Aorta (tissue), 5 donors: ENCODE measurements at regions not wholly inside any gene's neighbourhood (a gene's known extent, or its start where the extent isn't known, plus 50 kb on each side); places are given as distances from the start of the nearest gene placed in this dataset.
A peak's percentile ranks its signal among the peaks of the same experiment; 100 is the strongest.

Experiments used
- ATAC-seq: fragments of 200-7000 bp; cut with Tn5 transposase; one replicate; pipeline ENCODE4 v1.9.1; 2022; ENCODE audit warnings: moderate library complexity; ENCODE audit not compliant: low FRiP score
- DNase-seq, 2 donors: peaks; one replicate each; pipeline ENCODE4 v3.0.0-alpha.2; 2020
- H3K27ac ChIP-seq, 2 donors: one replicate each; pipeline ENCODE4 v1.5.1; 2013; ENCODE audit warnings: low read length in 2 of 2, mild to moderate bottlenecking in 2 of 2, moderate library complexity in 2 of 2, control low read depth in 1 of 2, inconsistent platforms in 1 of 2, low read depth in 1 of 2
- H3K27me3 ChIP-seq, 2 donors: one replicate each; pipeline ENCODE4 v1.6.1; 2013; ENCODE audit warnings: control low read depth in 1 of 2, low read length in 1 of 2, mild to moderate bottlenecking in 1 of 2, moderate library complexity in 1 of 2; ENCODE audit not compliant: insufficient read depth in 2 of 2, control insufficient read depth in 1 of 2
- H3K36me3 ChIP-seq, 2 donors: one replicate each; pipeline ENCODE4 v1.6.1; 2013; ENCODE audit warnings: control low read depth in 1 of 2, low read length in 1 of 2, mild to moderate bottlenecking in 1 of 2; ENCODE audit not compliant: insufficient read depth in 2 of 2, control insufficient read depth in 1 of 2
- H3K4me1 ChIP-seq, 2 donors: one replicate each; pipeline ENCODE4 v1.6.1; 2013; ENCODE audit warnings: low read length in 2 of 2, control low read depth in 1 of 2, mild to moderate bottlenecking in 1 of 2, moderate library complexity in 1 of 2; ENCODE audit not compliant: insufficient read depth in 2 of 2, control insufficient read depth in 1 of 2
- H3K4me3 ChIP-seq, 2 donors: one replicate each; pipeline ENCODE4 v1.5.1; 2013; ENCODE audit warnings: low read length in 2 of 2, control low read depth in 1 of 2, mild to moderate bottlenecking in 1 of 2
- H3K9me3 ChIP-seq: one replicate; pipeline ENCODE4 v1.6.1; 2013; ENCODE audit warnings: mild to moderate bottlenecking, low read length; ENCODE audit not compliant: control insufficient read depth
- WGBS, 2 donors: extraction: QIAGEN DNeasy Blood & Tissue Kit; methylation state at CpG; one replicate each; pipeline ENCODE4 v1.1.7; 2013; 5-methylcytosine and 5-hydroxymethylcytosine counted together
- intact Hi-C, 2 donors: fragments of 100-400 bp; cut with DNase I; formaldehyde crosslinking; loops; one replicate each; pipeline versions ENCODE4 v1.14.2 to v1.15.0; 2022
- donor health status: healthy with polysubstance abuse.
- donor health status: Bipolar disorder and iron deficiency.
- donor health status: DM: no; HTN: no; CAD: no.
- donor health status: DM: no; HTN: no; CAD: no.
- donor health status: DM: yes; HTN: yes; CAD: no.

DNA sequence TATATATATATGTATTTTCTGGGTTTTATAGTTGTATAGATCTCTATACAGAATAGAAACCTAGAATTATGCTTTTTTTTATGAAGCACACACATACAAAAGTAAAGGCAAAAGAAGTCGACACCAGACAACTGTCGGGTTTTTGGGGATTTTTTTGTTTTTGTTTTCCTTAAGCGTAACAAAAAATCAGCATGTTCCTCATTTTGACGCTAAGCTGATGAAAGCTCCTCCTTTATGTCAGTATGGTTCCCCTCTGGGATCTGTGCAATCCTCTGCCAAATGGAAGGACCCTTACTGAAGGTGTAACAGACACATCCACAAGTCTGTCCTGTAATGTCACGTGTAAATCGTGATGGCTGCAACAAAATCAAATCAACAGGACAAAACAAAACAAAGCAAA, 226.2 kb downstream of the RHOU start:
- H3K4me3 ChIP-seq = no peak overlapping the region
- H3K27me3 ChIP-seq = no peaks in the 10 kb centered on the region
- ATAC-seq (no peak), DNase-seq (no peak)
- no peaks in the 10 kb centered on the region for H3K36me3 ChIP-seq
- no peaks in the 10 kb centered on the region for H3K9me3 ChIP-seq
- no peak overlapping the region for H3K27ac ChIP-seq
- H3K4me1 ChIP-seq = peaks cover 0 to 4% of the 10 kb centered on the region in 2 donors
- intact Hi-C loops = no loop called here
- 94 to 97% methylated on average over 6 of the region's 6 CpGs for WGBS, 2 donors

GRCh38 chr1:228963795-228964177, 228.5 kb downstream of the RHOU start:
- no peaks in the 10 kb centered on the region for H3K36me3 ChIP-seq
- ATAC-seq = peak; percentile 23
- intact Hi-C loops = no loop called here

DNA sequence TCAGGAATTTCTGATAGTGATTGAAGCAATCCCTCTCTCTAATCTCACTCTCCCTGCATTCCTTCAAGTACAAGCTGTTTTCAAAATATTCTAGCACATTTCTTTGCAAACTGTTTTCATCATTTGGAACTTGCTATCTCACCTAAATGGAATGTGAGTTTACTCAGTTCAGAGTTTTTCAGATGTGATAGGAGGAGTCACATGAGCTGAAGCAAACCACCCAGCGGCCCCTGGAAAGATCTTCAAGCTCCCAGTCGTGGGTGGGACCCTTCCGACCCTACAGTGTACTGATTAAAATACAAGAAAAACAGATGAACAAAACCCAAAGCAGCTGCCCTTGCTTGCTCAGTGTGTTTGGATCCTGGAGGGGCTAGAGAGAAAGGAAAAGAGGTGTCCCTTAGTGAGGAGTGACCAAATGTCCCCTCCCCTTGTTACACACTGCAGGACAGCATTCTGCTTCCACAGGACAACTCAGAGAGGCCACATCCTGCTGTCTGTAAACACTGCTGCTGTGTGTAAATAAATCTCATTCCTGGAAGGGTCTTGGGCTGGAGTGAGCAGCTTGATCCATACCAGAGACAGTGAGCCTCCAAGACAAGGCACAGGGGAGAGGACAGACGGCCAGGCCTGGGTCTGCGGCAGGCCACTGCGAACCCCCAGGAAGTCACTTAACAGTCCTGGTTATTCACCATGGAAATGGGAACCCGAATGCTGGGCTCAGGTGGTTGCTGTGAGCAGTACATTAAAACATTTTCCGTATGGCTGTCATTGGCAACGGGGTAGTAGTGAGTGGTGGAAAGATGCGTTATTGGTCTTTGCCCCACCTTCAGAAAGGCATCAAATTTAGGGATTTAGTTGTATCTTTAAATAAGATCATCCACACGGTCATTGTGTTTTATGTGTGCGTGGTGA, 229.2 kb downstream of the RHOU start:
- H3K4me3 ChIP-seq = no peak overlapping the region
- 56 to 60% methylated on average over 12 of the region's 12 CpGs for WGBS, 2 donors
- H3K4me1 ChIP-seq = peaks cover 0 to 4% of the 10 kb centered on the region in 2 donors
- no peaks in the 10 kb centered on the region for H3K36me3 ChIP-seq
- no peaks in the 10 kb centered on the region for H3K27me3 ChIP-seq
- H3K9me3 ChIP-seq = no peaks in the 10 kb centered on the region
- ATAC-seq (peak; percentile 84), DNase-seq (no peak)
- peak overlapping the region; percentile 98 for H3K27ac ChIP-seq
- intact Hi-C loops = no loop called here

More at GRCh38 chr1:228963795-228964177, 228.5 kb downstream of the RHOU start:
- peak in 1 of 2 donors; percentile 67 for DNase-seq
- Histone ChIP-seq H3K27ac (peak overlapping the region; percentile 51 to 98), H3K4me3 (no peak overlapping the region), H3K4me1 (peaks cover 0 to 4% of the 10 kb centered on the region in 2 donors), H3K27me3 (no peaks in the 10 kb centered on the region), H3K9me3 (no peaks in the 10 kb centered on the region)
- WGBS, 2 donors = 30 to 37% methylated on average over 2 of the region's 2 CpGs

- no peak overlapping the region for H3K27ac ChIP-seq
- WGBS, 2 donors = 72 to 76% methylated on average over 15 of the region's 15 CpGs
- no peaks in the 10 kb centered on the region for H3K27me3 ChIP-seq
- H3K4me1 ChIP-seq = no peaks in the 10 kb centered on the region
- no peak for ATAC-seq
- H3K36me3 ChIP-seq = no peaks in the 10 kb centered on the region
- DNase-seq = no peak
- no peak overlapping the region for H3K4me3 ChIP-seq
- intact Hi-C loops = no loop called here
- no peaks in the 10 kb centered on the region for H3K9me3 ChIP-seq
Measured at GRCh38 chr1:228968891-228969606, 233.8 kb downstream of the RHOU start.

GRCh38 chr1:228969953-228970800, 234.9 kb downstream of the RHOU start:
- intact Hi-C loops = no loop called here
- Histone ChIP-seq H3K9me3 (no peaks in the 10 kb centered on the region), H3K36me3 (no peaks in the 10 kb centered on the region), H3K4me1 (no peaks in the 10 kb centered on the region), H3K27ac (no peak overlapping the region), H3K27me3 (no peaks in the 10 kb centered on the region), H3K4me3 (no peak overlapping the region)
- WGBS, 2 donors = 96 to 99% methylated on average over 11 of the region's 11 CpGs
- ATAC-seq = no peak
- no peak for DNase-seq

DNA sequence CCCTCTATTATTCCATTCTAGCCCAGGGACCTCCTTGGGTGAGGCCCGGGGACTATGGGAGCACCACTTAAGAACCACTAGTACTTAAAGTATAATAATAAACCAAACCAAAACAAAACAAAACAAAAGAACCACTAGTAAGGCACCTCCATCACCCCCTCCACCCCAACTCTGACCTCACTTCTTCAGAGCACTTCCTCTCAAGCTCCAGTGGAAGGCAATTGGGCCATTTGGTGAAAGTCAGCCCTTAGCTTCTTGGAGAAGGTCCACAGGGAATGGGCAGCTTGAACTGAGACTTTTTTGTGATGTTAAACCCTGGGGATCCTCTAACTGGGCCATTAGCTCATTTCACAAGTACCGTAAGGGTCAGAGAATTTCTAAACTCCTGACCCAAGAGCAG, 237.3 kb downstream of the RHOU start:
- DNase-seq (no peak), ATAC-seq (no peak)
- no peaks in the 10 kb centered on the region for H3K4me1 ChIP-seq
- no peak overlapping the region for H3K4me3 ChIP-seq
- intact Hi-C loops = no loop called here
- H3K27ac ChIP-seq = no peak overlapping the region
- WGBS, 2 donors = 91 to 94% methylated on average over 2 of the region's 2 CpGs
- H3K9me3 ChIP-seq = no peaks in the 10 kb centered on the region
- no peaks in the 10 kb centered on the region for H3K36me3 ChIP-seq
- no peaks in the 10 kb centered on the region for H3K27me3 ChIP-seq

- no peak for ATAC-seq
- intact Hi-C loops = no loop called here
- Histone ChIP-seq H3K4me1 (no peaks in the 10 kb centered on the region), H3K27ac (no peak overlapping the region), H3K4me3 (no peak overlapping the region), H3K27me3 (no peaks in the 10 kb centered on the region), H3K9me3 (no peaks in the 10 kb centered on the region), H3K36me3 (no peaks in the 10 kb centered on the region)
- DNase-seq = no peak
- WGBS, 2 donors = 93 to 96% methylated on average over 7 of the region's 7 CpGs
Measured at GRCh38 chr1:228974273-228974672, 239.0 kb downstream of the RHOU start.

- ATAC-seq (no peak), DNase-seq (no peak)
- 94% methylated on average over 8 of the region's 8 CpGs for WGBS, 2 donors
- Histone ChIP-seq H3K4me3 (no peak overlapping the region), H3K9me3 (no peaks in the 10 kb centered on the region), H3K27ac (no peak overlapping the region), H3K4me1 (no peaks in the 10 kb centered on the region), H3K27me3 (no peaks in the 10 kb centered on the region), H3K36me3 (no peaks in the 10 kb centered on the region)
- intact Hi-C loops = no loop called here
Measured at GRCh38 chr1:228975238-228975907, 240.1 kb downstream of the RHOU start.
